ENCODE measurements at regions not wholly inside any gene's neighbourhood (a gene's known extent, or its start where the extent isn't known, plus 50 kb on each side); places are given as distances from the start of the nearest gene placed in this dataset.

DNA sequence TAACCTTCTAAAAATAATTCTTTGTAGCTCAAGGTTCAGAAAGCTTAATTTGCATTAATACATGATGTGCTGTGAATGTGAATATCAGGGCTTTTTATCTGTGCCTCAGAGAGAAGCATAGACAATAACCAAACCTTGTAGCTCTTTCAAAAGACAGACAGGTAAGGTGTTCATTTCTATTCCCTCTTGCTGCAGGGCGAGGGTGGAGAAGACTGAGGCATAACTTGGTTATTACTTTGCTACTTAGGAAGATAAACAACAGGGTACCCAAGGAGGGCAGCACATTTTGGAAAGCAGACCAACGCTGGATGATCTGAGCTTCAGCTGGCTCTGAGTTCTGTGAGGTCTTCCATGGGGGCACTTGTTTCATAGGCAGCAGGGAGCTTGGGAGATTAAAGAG lies 408.6 kb upstream of the RARB start:
- Histone ChIP-seq H3K23ac (ENCODE audit: insufficient read length) (no peak overlapping the region), H2BK12ac (ENCODE audit: low read depth, low read length) (no peak overlapping the region), H2AK5ac (ENCODE audit: low read depth, low read length) (no peak overlapping the region), H3K79me2 (ENCODE audit: control insufficient read depth in 1 of 2, insufficient read depth in 2 of 2, low read length in 2 of 2) (no peaks in the 10 kb centered on the region), H2AFZ (ENCODE audit: low read length) (no peak overlapping the region), H2BK15ac (ENCODE audit: low read length) (no peak overlapping the region), H3K36me3 (ENCODE audit: control insufficient read depth in 2 of 4, insufficient read depth in 4 of 4, low read length in 3 of 4) (no peaks in the 10 kb centered on the region), H2BK5ac (ENCODE audit: low read depth, low read length) (no peak overlapping the region), H3K4me2 (ENCODE audit: insufficient read depth in 1 of 2, low read depth in 2 of 2, low read length in 2 of 2) (no peak overlapping the region), H2BK120ac (replicated peaks; ENCODE audit: low read depth, low read length) (no peak overlapping the region), H3K4me3 (ENCODE audit: extremely low read depth in 1 of 4, insufficient read depth in 2 of 4, low read depth in 3 of 4, low read length in 4 of 4) (no peak overlapping the region), H3K56ac (replicated peaks; ENCODE audit: insufficient read length, low read depth, low read length) (no peak overlapping the region), H4K8ac (ENCODE audit: extremely low read depth, insufficient read depth, low read length) (no peak overlapping the region), H3K18ac (ENCODE audit: extremely low read depth, low read length) (no peak overlapping the region), H4K20me1 (replicated peaks in 1 of 2; ENCODE audit: control insufficient read depth in 1 of 2, insufficient read depth in 2 of 2, low read length in 2 of 2) (no peaks in the 10 kb centered on the region), H3K79me1 (ENCODE audit: low read depth, low read length) (no peaks in the 10 kb centered on the region), H2BK20ac (ENCODE audit: low read length) (no peak overlapping the region), H4K91ac (replicated peaks; ENCODE audit: insufficient read length, low read length) (no peak overlapping the region), H3K4ac (replicated peaks; ENCODE audit: insufficient read length, low read depth, low read length) (no peak overlapping the region), H4K5ac (ENCODE audit: insufficient read length, low read depth, low read length) (no peak overlapping the region), H3K9me3 (ENCODE audit: insufficient read depth in 2 of 2, low read depth in 1 of 2, low read length in 1 of 2) (no peaks in the 10 kb centered on the region), H3K4me1 (replicated peaks in 1 of 4; ENCODE audit: control insufficient read depth in 3 of 4, insufficient read depth in 4 of 4, low read length in 3 of 4) (0 out of 7 replicates have a peak, but pooled peaks cover 0 to under 1% (median 0%) of the 10 kb centered on the region in 4 experiments), H3K27ac (ENCODE audit: low read depth, low read length) (no peak overlapping the region), H3K27me3 (replicated peaks in 1 of 4; ENCODE audit: control insufficient read depth in 3 of 4, extremely low read depth in 1 of 4, insufficient read depth in 3 of 4, low read length in 3 of 4) (no peaks in the 10 kb centered on the region), H3K14ac (ENCODE audit: insufficient read length) (no peak overlapping the region), H3K9ac (replicated peaks in 1 of 4; ENCODE audit: extremely low read depth in 1 of 4, low read depth in 3 of 4, low read length in 3 of 4) (no peak overlapping the region), H3K23me2 (ENCODE audit: low read depth, low read length) (no peaks in the 10 kb centered on the region)
- FAIRE-seq: no peak
- ChIA-PET POLR2A (ENCODE audit: partially characterized antibody) (no interaction called here), CTCF (ENCODE audit: partially characterized antibody) (interaction anchor here (0.5 to 9.2 kb wide), 3 partner anchors 14 to 247 kb away, joined by 3 to 46 read pairs (median 3); no protein-coding TSS in a partner anchor)
- no peak for DNase-seq (ENCODE audit: low read depth in 1 of 2, low spot score in 2 of 2)
- 75% methylated on average over 2 of the region's 2 CpGs; no CpG with 5 or more reads in 1 of the 2 experiments for WGBS, 2 experiments (ENCODE audit: extremely low coverage in 1 of 2, insufficient coverage in 1 of 2, insufficient read length in 1 of 2, insufficient replicate concordance in 2 of 2, low coverage in 1 of 2, low lambda C conversion rate in 2 of 2, missing lambda C conversion rate in 1 of 2)
- TF ChIP-seq GABPA (IDR thresholded peaks at IDR 0.05; ENCODE audit: borderline replicate concordance, insufficient read depth, low read length): no peak
- TF ChIP-seq, protein P1, sequence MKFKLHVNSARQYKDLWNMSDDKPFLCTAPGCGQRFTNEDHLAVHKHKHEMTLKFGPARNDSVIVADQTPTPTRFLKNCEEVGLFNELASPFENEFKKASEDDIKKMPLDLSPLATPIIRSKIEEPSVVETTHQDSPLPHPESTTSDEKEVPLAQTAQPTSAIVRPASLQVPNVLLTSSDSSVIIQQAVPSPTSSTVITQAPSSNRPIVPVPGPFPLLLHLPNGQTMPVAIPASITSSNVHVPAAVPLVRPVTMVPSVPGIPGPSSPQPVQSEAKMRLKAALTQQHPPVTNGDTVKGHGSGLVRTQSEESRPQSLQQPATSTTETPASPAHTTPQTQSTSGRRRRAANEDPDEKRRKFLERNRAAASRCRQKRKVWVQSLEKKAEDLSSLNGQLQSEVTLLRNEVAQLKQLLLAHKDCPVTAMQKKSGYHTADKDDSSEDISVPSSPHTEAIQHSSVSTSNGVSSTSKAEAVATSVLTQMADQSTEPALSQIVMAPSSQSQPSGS (IDR thresholded peaks at IDR 0.05; ENCODE audit: low read length): no peak

Data from H1 (cell line).